Stimulated activated CD4-positive, alpha-beta T cell treated with anti-CD3 and anti-CD28 coated beads, Interleukin-15, amount 100 ng/mL, for 1 hour (primary cell): ENCODE measurements at regions not wholly inside any gene's neighbourhood (a gene's known extent, or its start where the extent isn't known, plus 50 kb on each side); places are given as distances from the start of the nearest gene placed in this dataset.
"Not testable (repeated sequence)": the region's sequence is repeated elsewhere in the genome, so short reads cannot be mapped to it uniquely, and the experiment has no call there.

Experiments used
- DNase-seq, 2 donors: peaks; one replicate each; pipeline ENCODE4 v3.0.0-alpha.2; 2020; ENCODE audit warnings: low read depth in 1 of 2, low spot score in 1 of 2

GRCh38 chr10:117492504-117492903 lies 50.0 kb upstream of the EMX2 start:
- no peak for DNase-seq

- no peak for DNase-seq
Measured at GRCh38 chr10:117488004-117488403, 54.5 kb upstream of the EMX2 start.

- no peak for DNase-seq
Measured at GRCh38 chr10:117486606-117487005, 55.9 kb upstream of the EMX2 start.

GRCh38 chr10:117483056-117483590 lies 59.4 kb upstream of the EMX2 start:
- no peak for DNase-seq

GRCh38 chr10:117481011-117481410 lies 61.5 kb upstream of the EMX2 start:
- not testable (repeated sequence) for DNase-seq

GRCh38 chr10:117480097-117480496 lies 62.4 kb upstream of the EMX2 start:
- DNase-seq, result no peak

- no peak for DNase-seq
Measured at GRCh38 chr10:117477961-117478670, 64.4 kb upstream of the EMX2 start.

GRCh38 chr10:117477211-117477947 lies 65.2 kb upstream of the EMX2 start:
- DNase-seq, result no peak

- no peak for DNase-seq
Measured at GRCh38 chr10:117476716-117477115, 65.8 kb upstream of the EMX2 start.

- DNase-seq, result no peak
Measured at GRCh38 chr10:117476281-117476680, 66.3 kb upstream of the EMX2 start.

- DNase-seq, result no peak
Measured at GRCh38 chr10:117472872-117473271, 69.7 kb upstream of the EMX2 start.

- DNase-seq, result no peak
Measured at GRCh38 chr10:117471344-117471874, 71.1 kb upstream of the EMX2 start.

- DNase-seq, result no peak
Measured at GRCh38 chr10:117470733-117471132, 71.8 kb upstream of the EMX2 start.

GRCh38 chr10:117468665-117469064 lies 73.9 kb upstream of the EMX2 start:
- DNase-seq, result no peak

GRCh38 chr10:117464176-117464575 lies 78.4 kb upstream of the EMX2 start:
- DNase-seq, result no peak

- no peak for DNase-seq
Measured at GRCh38 chr10:117463545-117463920, 79.0 kb upstream of the EMX2 start.

GRCh38 chr10:117462816-117463544 lies 79.6 kb upstream of the EMX2 start:
- no peak for DNase-seq

GRCh38 chr10:117462424-117462792 lies 80.1 kb upstream of the EMX2 start:
- DNase-seq, result no peak

- no peak for DNase-seq
Measured at GRCh38 chr10:117461766-117462423, 80.7 kb upstream of the EMX2 start.

- DNase-seq, result no peak
Measured at GRCh38 chr10:117460846-117461765, 81.4 kb upstream of the EMX2 start.
